ENCODE measurements at regions not wholly inside any gene's neighbourhood (a gene's known extent, or its start where the extent isn't known, plus 50 kb on each side); places are given as distances from the start of the nearest gene placed in this dataset.

GRCh38 chr4:130053723-130054122 lies 957.8 kb downstream of the C4orf33 start:
- CTCF ChIA-PET: no interaction called here
- POLR2A ChIA-PET: no interaction called here
- H3K27ac ChIP-seq (ENCODE audit: extremely low read depth, low read depth, low read length): no peak overlapping the region
- no peaks in the 10 kb centered on the region for H3K9me3 ChIP-seq (ENCODE audit: control insufficient read depth, insufficient read depth, low read depth, low read length)
- TF ChIP-seq ZEB2 (tag by site-specific recombination; IDR thresholded peaks at IDR 0.05) (no peak), SCRT2 (tag by site-specific recombination; IDR thresholded peaks at IDR 0.05) (no peak), ZNF132 (tag by site-specific recombination; IDR thresholded peaks at IDR 0.05; ENCODE audit: borderline replicate concordance) (no peak), ZNF561 (tag by site-specific recombination; IDR thresholded peaks at IDR 0.05; ENCODE audit: borderline replicate concordance) (no peak), REPIN1 (tag by site-specific recombination; IDR thresholded peaks at IDR 0.05; ENCODE audit: low read depth) (no peak), ZBTB48 (tag by site-specific recombination; IDR thresholded peaks at IDR 0.05) (no peak), SALL2 (tag by site-specific recombination; IDR thresholded peaks at IDR 0.05; ENCODE audit: borderline replicate concordance) (no peak), ZNF707 (tag by site-specific recombination; IDR thresholded peaks at IDR 0.05) (no peak), ZNF280D (tag by site-specific recombination; IDR thresholded peaks at IDR 0.05) (no peak), ZNF518A (tag by site-specific recombination; conservative IDR thresholded peaks at IDR 0.05; ENCODE audit: low read depth) (no peak), KLF7 (tag by site-specific recombination; IDR thresholded peaks at IDR 0.05; ENCODE audit: borderline replicate concordance) (no peak), EGR2 (tag by site-specific recombination; IDR thresholded peaks at IDR 0.05; ENCODE audit: low read depth) (no peak), ZNF747 (tag by site-specific recombination; IDR thresholded peaks at IDR 0.05) (no peak), ZNF391 (tag by site-specific recombination; IDR thresholded peaks at IDR 0.05; ENCODE audit: borderline replicate concordance, low read depth) (no peak), ZNF621 (tag by site-specific recombination; IDR thresholded peaks at IDR 0.05) (no peak)
- TF ChIP-seq, protein P1, sequence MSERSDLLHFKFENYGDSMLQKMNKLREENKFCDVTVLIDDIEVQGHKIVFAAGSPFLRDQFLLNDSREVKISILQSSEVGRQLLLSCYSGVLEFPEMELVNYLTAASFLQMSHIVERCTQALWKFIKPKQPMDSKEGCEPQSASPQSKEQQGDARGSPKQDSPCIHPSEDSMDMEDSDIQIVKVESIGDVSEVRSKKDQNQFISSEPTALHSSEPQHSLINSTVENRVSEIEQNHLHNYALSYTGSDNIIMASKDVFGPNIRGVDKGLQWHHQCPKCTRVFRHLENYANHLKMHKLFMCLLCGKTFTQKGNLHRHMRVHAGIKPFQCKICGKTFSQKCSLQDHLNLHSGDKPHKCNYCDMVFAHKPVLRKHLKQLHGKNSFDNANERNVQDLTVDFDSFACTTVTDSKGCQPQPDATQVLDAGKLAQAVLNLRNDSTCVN (tag by site-specific recombination; optimal IDR thresholded peaks at IDR 0.05): no peak
- TF ChIP-seq, protein P2, sequence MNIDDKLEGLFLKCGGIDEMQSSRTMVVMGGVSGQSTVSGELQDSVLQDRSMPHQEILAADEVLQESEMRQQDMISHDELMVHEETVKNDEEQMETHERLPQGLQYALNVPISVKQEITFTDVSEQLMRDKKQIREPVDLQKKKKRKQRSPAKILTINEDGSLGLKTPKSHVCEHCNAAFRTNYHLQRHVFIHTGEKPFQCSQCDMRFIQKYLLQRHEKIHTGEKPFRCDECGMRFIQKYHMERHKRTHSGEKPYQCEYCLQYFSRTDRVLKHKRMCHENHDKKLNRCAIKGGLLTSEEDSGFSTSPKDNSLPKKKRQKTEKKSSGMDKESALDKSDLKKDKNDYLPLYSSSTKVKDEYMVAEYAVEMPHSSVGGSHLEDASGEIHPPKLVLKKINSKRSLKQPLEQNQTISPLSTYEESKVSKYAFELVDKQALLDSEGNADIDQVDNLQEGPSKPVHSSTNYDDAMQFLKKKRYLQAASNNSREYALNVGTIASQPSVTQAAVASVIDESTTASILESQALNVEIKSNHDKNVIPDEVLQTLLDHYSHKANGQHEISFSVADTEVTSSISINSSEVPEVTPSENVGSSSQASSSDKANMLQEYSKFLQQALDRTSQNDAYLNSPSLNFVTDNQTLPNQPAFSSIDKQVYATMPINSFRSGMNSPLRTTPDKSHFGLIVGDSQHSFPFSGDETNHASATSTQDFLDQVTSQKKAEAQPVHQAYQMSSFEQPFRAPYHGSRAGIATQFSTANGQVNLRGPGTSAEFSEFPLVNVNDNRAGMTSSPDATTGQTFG (tag by site-specific recombination; IDR thresholded peaks at IDR 0.05; ENCODE audit: borderline replicate concordance): no peak
- TF ChIP-seq, protein P3, sequence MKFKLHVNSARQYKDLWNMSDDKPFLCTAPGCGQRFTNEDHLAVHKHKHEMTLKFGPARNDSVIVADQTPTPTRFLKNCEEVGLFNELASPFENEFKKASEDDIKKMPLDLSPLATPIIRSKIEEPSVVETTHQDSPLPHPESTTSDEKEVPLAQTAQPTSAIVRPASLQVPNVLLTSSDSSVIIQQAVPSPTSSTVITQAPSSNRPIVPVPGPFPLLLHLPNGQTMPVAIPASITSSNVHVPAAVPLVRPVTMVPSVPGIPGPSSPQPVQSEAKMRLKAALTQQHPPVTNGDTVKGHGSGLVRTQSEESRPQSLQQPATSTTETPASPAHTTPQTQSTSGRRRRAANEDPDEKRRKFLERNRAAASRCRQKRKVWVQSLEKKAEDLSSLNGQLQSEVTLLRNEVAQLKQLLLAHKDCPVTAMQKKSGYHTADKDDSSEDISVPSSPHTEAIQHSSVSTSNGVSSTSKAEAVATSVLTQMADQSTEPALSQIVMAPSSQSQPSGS (tag by site-specific recombination; IDR thresholded peaks at IDR 0.05; ENCODE audit: low read depth): no peak
- no peaks in the 10 kb centered on the region for H3K4me1 ChIP-seq (ENCODE audit: control insufficient read depth, insufficient read depth, low read length)
- H3K4me3 ChIP-seq (ENCODE audit: low read depth, low read length): no peak overlapping the region
- no peaks in the 10 kb centered on the region for H3K36me3 ChIP-seq (ENCODE audit: control insufficient read depth in 2 of 2, insufficient read depth in 1 of 2, low read length in 2 of 2)

All from HEK293 (cell line).